ENCODE measurements at regions not wholly inside any gene's neighbourhood (a gene's known extent, or its start where the extent isn't known, plus 50 kb on each side); places are given as distances from the start of the nearest gene placed in this dataset.

- TF ChIP-seq POLR2AphosphoS5 (IDR thresholded peaks at IDR 0.05), result no peak
- TF ChIP-seq POLR2A (IDR thresholded peaks at IDR 0.05), result no peak
- no peak for TF ChIP-seq EP300 (IDR thresholded peaks at IDR 0.05)
- TF ChIP-seq CTCF (IDR thresholded peaks at IDR 0.05), result no peak
These were observed 111.5 kb upstream of the COPS8 start for GRCh38 chr2:236974148-236974547.
